Ishikawa (cell line): ENCODE measurements at regions not wholly inside any gene's neighbourhood (a gene's known extent, or its start where the extent isn't known, plus 50 kb on each side); places are given as distances from the start of the nearest gene placed in this dataset.

Experiments used
- CEBPB ChIP-seq: IDR thresholded peaks from 2 replicates; pipeline ENCODE4 v1.6.1; 2012
- CREB1 ChIP-seq: IDR thresholded peaks from 2 replicates; pipeline ENCODE4 v1.6.1; 2012; ENCODE audit warnings: low read depth
- EGR1 ChIP-seq: IDR thresholded peaks from 2 replicates; pipeline ENCODE4 v1.6.1; 2012
- EP300 ChIP-seq: IDR thresholded peaks from 2 replicates; pipeline ENCODE4 v1.6.1; 2012; ENCODE audit warnings: borderline replicate concordance
- FOXM1 ChIP-seq: IDR thresholded peaks from 2 replicates; pipeline ENCODE4 v1.6.1; 2012; ENCODE audit warnings: low read depth, borderline replicate concordance
- NFIC ChIP-seq: IDR thresholded peaks from 2 replicates; pipeline ENCODE4 v1.6.1; 2012
- RAD21 ChIP-seq: IDR thresholded peaks from 2 replicates; pipeline ENCODE4 v1.6.1; 2012; ENCODE audit warnings: low read depth
- REST ChIP-seq: IDR thresholded peaks from 2 replicates; pipeline ENCODE4 v1.6.1; 2012; ENCODE audit warnings: low read depth, mild to moderate bottlenecking
- TAF1 ChIP-seq: IDR thresholded peaks from 2 replicates; pipeline ENCODE4 v1.6.1; 2012; ENCODE audit warnings: low read depth, mild to moderate bottlenecking
- TCF12 ChIP-seq: IDR thresholded peaks from 2 replicates; pipeline ENCODE4 v1.6.1; 2012; ENCODE audit warnings: low read depth
- YY1 ChIP-seq: IDR thresholded peaks from 2 replicates; pipeline ENCODE4 v1.6.1; 2012; ENCODE audit warnings: low read depth
- TF ChIP-seq, protein P1 (sequence below): IDR thresholded peaks from 2 replicates; pipeline ENCODE4 v1.6.1; 2012
- TF ChIP-seq, protein P2 (sequence below): IDR thresholded peaks from 2 replicates; pipeline ENCODE4 v1.6.1; 2012

DNA sequence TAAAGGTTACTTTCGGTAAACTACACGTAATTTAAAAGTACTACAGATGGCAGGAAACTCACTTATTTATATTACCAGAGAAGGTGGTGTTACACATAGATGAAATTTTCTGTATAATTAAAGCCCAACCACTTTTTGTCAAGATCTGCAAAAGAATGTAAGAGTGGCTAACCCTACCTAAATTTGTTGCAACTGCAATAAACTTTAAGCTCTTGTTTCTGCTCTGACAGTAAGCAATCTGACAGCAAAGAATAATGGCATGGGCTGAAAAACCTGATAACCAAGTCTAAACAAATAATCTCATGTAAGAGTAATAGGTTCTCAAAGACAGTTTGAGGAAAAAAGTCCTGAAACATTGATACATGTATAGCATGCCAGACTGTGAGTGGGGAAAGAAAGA is 897.3 kb downstream of the TUSC7 start:
- TF ChIP-seq TCF12 (no peak), RAD21 (no peak), YY1 (no peak), NFIC (no peak), CEBPB (no peak), EP300 (no peak), FOXM1 (no peak), EGR1 (no peak), REST (no peak), TAF1 (no peak), CREB1 (no peak)
- TF ChIP-seq, protein P1, sequence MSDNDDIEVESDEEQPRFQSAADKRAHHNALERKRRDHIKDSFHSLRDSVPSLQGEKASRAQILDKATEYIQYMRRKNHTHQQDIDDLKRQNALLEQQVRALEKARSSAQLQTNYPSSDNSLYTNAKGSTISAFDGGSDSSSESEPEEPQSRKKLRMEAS, result no peak
- TF ChIP-seq, protein P2, sequence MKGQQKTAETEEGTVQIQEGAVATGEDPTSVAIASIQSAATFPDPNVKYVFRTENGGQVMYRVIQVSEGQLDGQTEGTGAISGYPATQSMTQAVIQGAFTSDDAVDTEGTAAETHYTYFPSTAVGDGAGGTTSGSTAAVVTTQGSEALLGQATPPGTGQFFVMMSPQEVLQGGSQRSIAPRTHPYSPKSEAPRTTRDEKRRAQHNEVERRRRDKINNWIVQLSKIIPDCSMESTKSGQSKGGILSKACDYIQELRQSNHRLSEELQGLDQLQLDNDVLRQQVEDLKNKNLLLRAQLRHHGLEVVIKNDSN, result no peak
